Fibroblast of villous mesenchyme (primary cell): ENCODE measurements at regions not wholly inside any gene's neighbourhood (a gene's known extent, or its start where the extent isn't known, plus 50 kb on each side); places are given as distances from the start of the nearest gene placed in this dataset.

Experiments
- DNase-seq: peaks from one replicate; pipeline ENCODE4 v3.0.0-alpha.2; 2010; ENCODE audit warnings: low read depth
- H3K4me3 ChIP-seq: 2 replicates; pipeline ENCODE4 v1.5.1; 2011; ENCODE audit warnings: low read depth, mild to moderate bottlenecking, low read length
- TF ChIP-seq, protein P1 (sequence below): IDR thresholded peaks from 2 replicates; pipeline ENCODE4 v1.5.1; 2012; ENCODE audit warnings: low read depth, mild to moderate bottlenecking, low read length; ENCODE audit not compliant: insufficient read depth

DNA sequence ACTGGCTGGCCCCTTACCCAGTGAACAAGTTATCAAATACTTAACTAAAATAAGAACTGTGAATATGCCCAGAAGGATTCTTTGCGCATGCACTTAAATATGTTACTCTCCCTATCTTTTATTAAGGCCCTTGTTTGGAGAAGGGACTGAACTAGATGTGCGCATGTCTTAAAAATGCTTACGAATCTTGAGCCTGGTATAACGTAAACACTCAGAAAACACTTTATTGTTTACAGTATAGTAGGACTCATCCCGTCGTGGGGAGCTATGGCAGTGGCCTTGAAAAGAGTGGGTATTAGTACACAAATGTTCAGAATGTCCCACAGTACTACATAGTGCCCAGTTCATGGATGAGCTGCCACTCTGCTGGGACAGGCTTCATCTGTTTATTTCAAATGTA lies 75.9 kb upstream of the MAP4K3 start:
- H3K4me3 ChIP-seq = no peak overlapping the region
- DNase-seq = peak; percentile 58
- TF ChIP-seq, protein P1, sequence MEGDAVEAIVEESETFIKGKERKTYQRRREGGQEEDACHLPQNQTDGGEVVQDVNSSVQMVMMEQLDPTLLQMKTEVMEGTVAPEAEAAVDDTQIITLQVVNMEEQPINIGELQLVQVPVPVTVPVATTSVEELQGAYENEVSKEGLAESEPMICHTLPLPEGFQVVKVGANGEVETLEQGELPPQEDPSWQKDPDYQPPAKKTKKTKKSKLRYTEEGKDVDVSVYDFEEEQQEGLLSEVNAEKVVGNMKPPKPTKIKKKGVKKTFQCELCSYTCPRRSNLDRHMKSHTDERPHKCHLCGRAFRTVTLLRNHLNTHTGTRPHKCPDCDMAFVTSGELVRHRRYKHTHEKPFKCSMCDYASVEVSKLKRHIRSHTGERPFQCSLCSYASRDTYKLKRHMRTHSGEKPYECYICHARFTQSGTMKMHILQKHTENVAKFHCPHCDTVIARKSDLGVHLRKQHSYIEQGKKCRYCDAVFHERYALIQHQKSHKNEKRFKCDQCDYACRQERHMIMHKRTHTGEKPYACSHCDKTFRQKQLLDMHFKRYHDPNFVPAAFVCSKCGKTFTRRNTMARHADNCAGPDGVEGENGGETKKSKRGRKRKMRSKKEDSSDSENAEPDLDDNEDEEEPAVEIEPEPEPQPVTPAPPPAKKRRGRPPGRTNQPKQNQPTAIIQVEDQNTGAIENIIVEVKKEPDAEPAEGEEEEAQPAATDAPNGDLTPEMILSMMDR = no peak

DNA sequence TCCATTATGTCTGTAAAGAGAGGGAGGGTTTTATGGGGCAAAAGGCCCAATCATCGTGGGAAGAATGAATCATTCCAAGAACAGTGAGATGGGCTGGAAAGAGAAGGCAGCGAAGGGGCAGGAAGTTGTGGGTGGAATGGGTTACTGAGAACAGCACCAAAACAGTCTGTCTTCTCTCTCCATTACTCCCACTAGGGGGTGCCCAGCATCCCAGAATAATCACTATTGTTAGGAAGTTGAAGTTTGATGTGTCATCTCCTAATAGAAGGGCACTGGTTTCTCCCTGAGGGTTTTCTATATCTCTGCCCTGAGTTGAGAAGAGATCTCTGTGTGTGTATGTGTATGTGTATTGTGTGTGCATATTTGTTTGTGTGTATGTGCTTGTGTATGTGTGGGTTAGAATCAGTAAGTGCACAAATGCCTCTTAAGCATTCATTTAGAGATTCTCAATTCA lies 76.6 kb upstream of the MAP4K3 start:
- H3K4me3 ChIP-seq = no peak overlapping the region
- DNase-seq = peak; percentile 95
- TF ChIP-seq, protein P1 = peak; percentile 82

DNA sequence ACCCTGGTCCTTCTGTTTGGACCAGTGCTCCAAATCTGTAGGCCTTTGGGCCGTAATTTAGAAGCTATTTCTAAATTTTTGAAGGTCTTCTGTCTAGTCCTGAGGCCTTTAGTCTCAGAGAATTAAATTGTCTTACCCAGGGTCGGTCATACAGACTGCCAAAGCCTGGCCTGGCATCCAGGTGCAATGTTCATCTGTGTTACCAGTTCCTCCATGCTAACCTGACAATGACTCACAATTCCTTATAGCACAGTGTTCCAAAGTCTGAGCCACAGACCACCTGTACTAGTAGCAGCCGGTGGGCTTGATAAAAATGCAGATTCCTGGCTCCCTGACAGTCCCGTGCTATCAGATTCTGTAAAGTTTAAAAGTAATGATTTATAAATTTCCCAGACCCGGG lies 77.7 kb upstream of the MAP4K3 start:
- no peak overlapping the region for H3K4me3 ChIP-seq
- no peak for DNase-seq
- TF ChIP-seq, protein P1 = no peak

DNA sequence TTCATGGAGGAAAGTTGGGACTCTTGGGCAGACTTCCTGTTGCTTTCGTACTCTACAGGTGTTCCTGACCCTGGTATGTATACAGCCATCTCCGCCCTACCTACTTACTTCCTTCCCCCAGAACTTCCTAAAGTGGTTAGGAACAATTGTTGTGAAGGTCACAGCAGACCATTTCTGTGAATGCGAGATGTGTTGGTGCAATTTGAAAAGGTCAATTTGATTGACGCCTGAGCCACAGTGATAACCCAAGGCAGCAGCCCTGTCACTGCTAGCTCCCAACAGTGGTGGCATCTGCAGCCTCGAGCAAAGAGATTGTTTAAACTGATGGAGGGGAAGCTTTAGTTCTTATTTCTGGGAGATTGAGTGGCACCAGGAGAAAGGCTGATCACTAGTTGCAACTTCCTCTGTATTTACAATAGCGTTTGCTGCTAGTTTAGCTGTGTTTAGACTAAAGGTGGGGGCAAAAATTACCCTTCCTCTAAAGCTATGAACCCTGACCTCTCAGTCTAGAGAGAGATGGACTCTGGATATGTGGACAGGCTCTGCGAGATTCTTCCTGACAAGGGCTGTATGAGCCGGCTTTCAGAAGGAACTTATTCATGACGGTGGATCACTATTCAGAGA lies 78.3 kb upstream of the MAP4K3 start:
- TF ChIP-seq, protein P1 = no peak
- no peak overlapping the region for H3K4me3 ChIP-seq
- DNase-seq = no peak

DNA sequence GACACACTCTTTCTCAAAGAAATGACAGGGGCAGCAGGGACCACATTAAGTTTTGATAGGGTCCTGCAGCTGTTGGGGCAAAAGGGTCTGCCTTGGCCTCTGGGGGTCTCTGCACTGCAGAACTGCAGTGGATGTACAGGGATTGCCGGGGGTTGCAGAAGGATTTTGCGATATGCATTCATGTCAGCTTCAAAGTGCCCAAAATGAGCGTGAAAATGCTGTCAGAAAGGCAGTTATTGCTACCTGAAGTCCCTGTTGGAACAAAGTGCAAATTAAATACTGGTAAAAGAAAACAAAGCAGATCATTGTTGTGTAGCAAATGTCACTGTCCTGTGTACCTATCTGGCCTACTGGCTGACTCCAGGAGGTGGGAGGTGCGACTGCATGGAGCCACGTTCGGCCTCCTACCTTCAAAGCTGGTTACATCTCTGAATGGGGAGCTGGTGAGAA lies 78.8 kb upstream of the MAP4K3 start:
- TF ChIP-seq, protein P1 = no peak
- no peak overlapping the region for H3K4me3 ChIP-seq
- no peak for DNase-seq

DNA sequence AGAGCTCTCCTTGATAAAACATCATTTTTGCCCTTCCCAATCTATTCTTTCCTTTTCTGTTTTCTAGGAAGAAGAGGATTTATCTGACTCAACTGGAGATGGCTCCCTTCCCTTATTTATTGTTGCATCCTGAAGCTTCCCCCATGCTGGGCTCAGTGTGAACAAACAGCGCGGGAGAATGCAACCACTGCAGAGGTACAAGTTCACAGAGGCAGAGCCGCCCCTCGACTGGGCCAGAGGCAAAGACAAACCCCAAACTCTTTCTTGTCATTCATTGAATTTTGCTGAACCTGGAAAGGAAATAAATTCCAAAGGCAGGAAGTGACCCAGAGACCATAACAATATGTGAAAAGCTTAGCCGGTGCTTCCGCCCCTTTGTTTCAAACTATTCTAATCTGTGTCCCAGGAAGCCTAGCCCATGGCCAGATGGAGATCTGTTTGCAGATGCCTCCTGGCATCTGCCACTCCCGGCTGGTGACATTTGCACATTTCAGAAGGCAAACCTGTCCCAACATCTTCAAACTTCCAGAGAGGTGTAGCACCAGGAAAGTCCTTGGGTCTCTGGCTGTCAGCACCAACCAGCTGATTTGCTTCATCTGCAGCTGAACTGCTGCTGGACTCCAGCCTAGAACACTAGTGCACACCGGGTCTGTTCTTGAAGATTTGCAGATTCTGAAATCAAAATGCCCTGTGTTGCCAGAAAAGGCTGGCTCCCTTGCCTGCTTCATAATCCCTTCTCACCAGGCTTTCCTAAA lies 79.4 kb upstream of the MAP4K3 start:
- TF ChIP-seq, protein P1 = no peak
- peak; percentile 76 for DNase-seq
- no peak overlapping the region for H3K4me3 ChIP-seq

DNA sequence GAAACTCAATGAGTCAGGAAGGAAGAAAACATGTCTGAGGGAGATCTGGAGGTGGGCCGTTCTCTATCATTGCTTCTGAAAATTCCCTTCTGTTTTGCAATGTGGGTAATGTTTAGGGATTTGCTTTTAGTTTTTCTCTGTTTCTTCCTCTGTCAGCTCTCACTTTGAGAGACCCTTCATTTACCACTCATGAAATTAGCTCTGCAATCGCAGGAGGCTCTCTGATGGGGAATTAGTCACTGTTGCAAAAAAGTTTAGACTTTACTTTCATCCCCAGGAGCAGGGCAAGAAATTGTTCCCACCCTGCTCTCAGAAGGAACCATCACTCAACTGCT lies 80.0 kb upstream of the MAP4K3 start:
- TF ChIP-seq, protein P1 = no peak
- H3K4me3 ChIP-seq = no peak overlapping the region
- DNase-seq = no peak
